ENCODE measurements at regions not wholly inside any gene's neighbourhood (a gene's known extent, or its start where the extent isn't known, plus 50 kb on each side); places are given as distances from the start of the nearest gene placed in this dataset.
"Not testable (repeated sequence)": the region's sequence is repeated elsewhere in the genome, so short reads cannot be mapped to it uniquely, and the experiment has no call there.

DNA sequence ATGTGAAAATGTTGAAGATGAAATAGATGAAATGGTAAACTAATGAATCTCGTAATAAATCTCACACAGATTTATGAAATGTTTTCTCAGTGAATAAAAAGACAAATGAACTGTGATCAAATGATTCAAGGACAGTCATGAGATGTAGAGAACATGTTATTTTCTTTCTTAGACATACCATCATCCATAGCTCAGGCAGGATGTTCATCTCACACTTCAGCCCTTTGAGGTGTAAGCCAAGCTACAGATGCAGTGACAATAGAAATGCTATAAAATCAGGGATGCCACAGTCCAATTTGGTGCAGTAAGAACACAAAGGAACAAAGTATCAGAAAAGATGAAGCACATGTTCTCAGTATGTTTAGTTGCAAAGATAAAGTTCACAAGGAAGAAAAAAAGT lies 242.7 kb upstream of the KRR1 start:
- Mint-ChIP-seq H3K27ac (no peak overlapping the region), H3K27me3 (peaks cover 10% of the 10 kb centered on the region), H3K36me3 (ENCODE audit: low read depth) (no peaks in the 10 kb centered on the region), H3K9me3 (no peaks in the 10 kb centered on the region), H3K4me1 (ENCODE audit: low read depth) (peaks cover 19% of the 10 kb centered on the region), H3K4me3 (no peak overlapping the region)

DNA sequence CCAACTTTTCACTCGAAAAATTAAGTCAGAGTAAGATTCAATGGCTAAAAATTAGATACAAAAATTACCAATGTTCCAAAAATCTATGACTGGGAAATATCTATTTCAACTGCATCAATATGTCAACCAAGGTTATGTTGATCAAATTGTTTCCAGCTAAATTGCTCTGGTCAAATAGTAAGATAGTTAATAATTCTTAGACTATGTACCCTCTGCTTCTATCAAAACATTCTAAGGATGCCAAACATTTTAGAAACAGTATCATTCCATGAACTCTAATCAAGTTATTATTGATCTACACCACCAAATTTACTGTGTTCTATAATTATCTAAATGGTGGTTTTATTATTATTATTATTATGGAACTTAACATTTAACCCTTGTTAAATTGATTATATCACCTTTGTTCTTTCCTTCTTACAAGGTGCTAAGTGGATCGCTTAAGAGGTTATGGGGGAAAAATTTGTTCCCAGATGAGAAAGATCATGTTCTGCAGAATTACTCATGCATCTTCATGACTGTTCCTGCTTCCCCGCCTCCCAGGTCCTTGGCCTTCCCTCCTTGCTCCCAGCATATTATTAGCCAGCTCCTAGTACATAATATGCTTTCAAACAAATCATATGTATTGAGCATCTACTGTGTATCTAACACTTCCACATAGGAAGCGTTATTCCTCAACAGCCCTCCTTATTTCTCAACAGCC lies 240.5 kb upstream of the KRR1 start:
- no peaks in the 10 kb centered on the region for H3K36me3 Mint-ChIP-seq (ENCODE audit: low read depth)
- no peaks in the 10 kb centered on the region for H3K27me3 Mint-ChIP-seq
- no peak overlapping the region for H3K4me3 Mint-ChIP-seq
- peaks cover 14% of the 10 kb centered on the region for H3K4me1 Mint-ChIP-seq (ENCODE audit: low read depth)
- H3K9me3 Mint-ChIP-seq, result no peaks in the 10 kb centered on the region
- H3K27ac Mint-ChIP-seq, result no peak overlapping the region

DNA sequence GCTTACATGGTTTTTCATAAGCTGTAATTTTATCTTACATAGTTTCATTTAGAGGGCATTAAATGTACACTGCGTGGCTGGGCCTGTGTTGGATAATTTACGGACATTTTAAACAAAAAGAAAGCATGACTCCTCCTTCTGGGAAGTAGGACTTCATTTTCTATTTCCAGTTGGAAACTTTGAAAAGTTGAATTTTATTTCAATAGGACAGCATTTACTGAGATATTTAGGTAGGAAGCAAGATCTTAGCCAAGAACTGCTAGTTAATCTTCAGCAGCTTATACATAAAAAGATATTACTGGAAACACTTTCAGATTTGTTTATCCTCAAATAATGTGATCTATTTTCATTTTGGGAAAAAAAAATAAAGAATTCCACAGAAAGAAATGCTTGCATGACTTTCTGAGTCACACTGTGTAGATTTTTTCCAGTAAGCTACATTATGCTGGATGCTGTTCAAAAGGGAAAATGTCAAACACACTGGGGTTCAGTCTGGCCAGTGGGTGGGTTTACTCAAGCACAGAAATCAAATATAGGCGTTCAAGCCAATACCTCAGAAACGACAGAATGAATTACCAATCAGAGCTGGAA lies 239.4 kb upstream of the KRR1 start:
- H3K4me1 Mint-ChIP-seq (ENCODE audit: low read depth), result peaks cover 14% of the 10 kb centered on the region

DNA sequence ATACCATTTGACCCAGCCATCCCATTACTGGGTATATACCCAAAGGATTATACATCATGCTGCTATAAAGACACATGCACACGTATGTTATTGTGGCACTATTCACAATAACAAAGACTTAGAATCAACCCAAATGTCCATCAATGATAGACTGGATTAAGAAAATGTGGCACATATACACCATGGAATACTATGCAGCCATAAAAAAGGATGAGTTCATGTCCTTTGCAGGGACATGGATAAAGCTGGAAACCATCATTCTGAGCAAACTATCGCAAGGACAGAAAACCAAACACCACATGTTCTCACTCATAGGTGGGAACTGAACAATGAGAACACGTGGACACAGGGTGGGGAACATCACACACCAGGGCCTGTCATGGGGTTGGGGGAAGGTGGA lies 237.6 kb upstream of the KRR1 start:
- peaks cover 18% of the 10 kb centered on the region for H3K27me3 Mint-ChIP-seq
- not testable (repeated sequence) for H3K4me3 Mint-ChIP-seq; H3K36me3 Mint-ChIP-seq (ENCODE audit: low read depth); H3K4me1 Mint-ChIP-seq (ENCODE audit: low read depth); H3K9me3 Mint-ChIP-seq; H3K27ac Mint-ChIP-seq

More for the DNA sequence above, 239.4 kb upstream of the KRR1 start:
- Mint-ChIP-seq H3K36me3 (ENCODE audit: low read depth) (no peaks in the 10 kb centered on the region), H3K27me3 (no peaks in the 10 kb centered on the region), H3K4me3 (no peak overlapping the region), H3K9me3 (no peaks in the 10 kb centered on the region), H3K27ac (no peak overlapping the region)

DNA sequence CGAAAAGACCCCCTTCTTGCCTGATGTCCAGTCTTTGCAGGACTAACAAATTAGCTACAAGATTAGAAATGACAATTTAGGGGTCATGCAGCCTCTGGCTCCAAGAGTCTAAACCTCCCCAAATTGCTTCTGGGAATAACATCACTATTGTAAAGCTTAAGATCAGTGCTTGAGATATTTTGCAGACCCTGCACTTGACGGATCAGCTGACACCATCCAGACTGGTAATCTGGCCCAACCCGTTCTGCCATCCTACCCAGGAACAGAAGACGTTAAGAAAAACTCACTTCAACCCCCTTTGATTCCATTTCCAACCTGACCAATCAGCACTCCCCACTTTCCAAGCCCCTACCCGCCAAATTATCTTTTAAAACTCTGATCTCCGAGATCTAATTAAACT lies 236.7 kb upstream of the KRR1 start:
- H3K4me1 Mint-ChIP-seq (ENCODE audit: low read depth), result peaks cover 1% of the 10 kb centered on the region
- no peak overlapping the region for H3K27ac Mint-ChIP-seq
- H3K27me3 Mint-ChIP-seq, result peaks cover 18% of the 10 kb centered on the region
- H3K9me3 Mint-ChIP-seq, result no peaks in the 10 kb centered on the region
- no peaks in the 10 kb centered on the region for H3K36me3 Mint-ChIP-seq (ENCODE audit: low read depth)
- H3K4me3 Mint-ChIP-seq, result no peak overlapping the region

DNA sequence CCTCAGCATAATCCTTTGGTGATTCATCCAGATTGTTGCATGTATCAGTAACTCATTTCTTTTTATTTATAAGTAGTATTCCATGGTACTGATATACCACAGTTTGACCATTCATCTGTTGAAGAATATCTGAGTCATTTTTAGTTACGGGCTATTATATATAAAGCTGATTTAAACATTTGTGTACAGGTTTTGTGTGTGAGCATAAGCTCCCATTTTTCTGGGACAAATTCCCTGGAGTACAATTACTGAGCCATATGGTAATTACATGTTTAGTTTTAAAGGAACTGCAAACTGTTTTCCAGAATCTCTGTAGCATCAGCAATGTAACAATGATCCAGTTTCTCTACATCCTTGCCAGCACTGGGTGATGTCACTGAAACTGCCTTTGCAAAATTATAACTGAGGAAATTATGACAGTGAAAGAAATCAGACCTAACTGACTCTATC lies 236.2 kb upstream of the KRR1 start:
- Mint-ChIP-seq H3K9me3 (no peaks in the 10 kb centered on the region), H3K4me1 (ENCODE audit: low read depth) (peaks cover 6% of the 10 kb centered on the region), H3K27ac (no peak overlapping the region), H3K4me3 (no peak overlapping the region), H3K27me3 (peaks cover 24% of the 10 kb centered on the region), H3K36me3 (ENCODE audit: low read depth) (no peaks in the 10 kb centered on the region)

DNA sequence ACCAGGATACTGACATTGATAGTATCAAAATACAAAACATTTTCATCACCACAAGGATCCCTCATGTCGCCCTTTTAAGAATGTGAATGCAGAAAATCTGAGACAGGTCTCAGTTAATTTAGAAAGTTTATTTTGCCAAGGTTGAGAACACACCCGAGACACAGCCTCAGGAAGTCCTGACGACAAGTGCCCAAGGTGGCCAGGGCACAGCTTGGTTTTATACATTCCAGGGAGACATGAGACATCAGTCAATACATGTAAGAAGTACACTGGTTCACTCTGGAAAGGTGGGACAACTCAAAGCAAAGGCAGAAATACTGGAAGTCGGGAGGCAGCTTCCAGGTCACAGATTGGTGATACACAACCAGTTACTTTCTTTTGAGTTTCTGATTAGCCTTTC lies 235.2 kb upstream of the KRR1 start:
- H3K9me3 Mint-ChIP-seq, result peaks cover 6% of the 10 kb centered on the region
- H3K4me3 Mint-ChIP-seq, result no peak overlapping the region
- H3K27ac Mint-ChIP-seq, result no peak overlapping the region
- peaks cover 34% of the 10 kb centered on the region for H3K27me3 Mint-ChIP-seq
- H3K4me1 Mint-ChIP-seq (ENCODE audit: low read depth), result peaks cover 7% of the 10 kb centered on the region
- H3K36me3 Mint-ChIP-seq (ENCODE audit: low read depth), result no peaks in the 10 kb centered on the region

DNA sequence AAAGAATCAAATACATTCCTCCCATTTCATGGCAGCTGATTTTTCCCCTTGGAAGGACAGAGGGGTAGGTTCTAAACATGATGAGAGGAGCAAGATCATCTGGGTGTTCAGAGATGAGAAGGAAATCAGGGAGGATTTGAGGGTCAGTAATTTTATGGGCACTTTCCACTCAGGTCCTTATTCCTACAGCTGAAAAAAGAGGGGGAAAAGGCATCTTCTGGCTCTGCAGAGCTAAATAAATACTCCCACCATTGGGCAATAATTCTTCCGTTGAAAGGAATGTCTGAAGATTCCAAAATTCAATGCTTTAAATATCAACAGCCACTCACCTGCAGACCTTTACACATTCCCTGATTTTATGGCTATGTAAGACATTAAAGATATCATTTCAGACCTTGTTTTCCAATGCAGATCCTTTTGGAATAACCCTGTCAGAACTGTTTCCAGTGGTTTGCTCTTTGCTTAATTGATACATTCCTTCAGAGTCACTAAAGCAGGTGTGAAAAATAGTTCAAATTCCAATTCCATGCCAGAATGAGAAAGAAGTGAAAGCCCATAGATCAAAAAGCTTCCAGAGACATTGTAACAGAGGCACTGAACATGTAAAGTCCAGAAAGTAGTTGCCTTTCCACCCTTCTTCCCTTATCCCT lies 233.3 kb upstream of the KRR1 start:
- Mint-ChIP-seq H3K4me1 (ENCODE audit: low read depth) (peaks cover 13% of the 10 kb centered on the region), H3K27ac (no peak overlapping the region), H3K36me3 (ENCODE audit: low read depth) (no peaks in the 10 kb centered on the region), H3K9me3 (peaks cover 7% of the 10 kb centered on the region), H3K4me3 (no peak overlapping the region), H3K27me3 (peaks cover 34% of the 10 kb centered on the region)

DNA sequence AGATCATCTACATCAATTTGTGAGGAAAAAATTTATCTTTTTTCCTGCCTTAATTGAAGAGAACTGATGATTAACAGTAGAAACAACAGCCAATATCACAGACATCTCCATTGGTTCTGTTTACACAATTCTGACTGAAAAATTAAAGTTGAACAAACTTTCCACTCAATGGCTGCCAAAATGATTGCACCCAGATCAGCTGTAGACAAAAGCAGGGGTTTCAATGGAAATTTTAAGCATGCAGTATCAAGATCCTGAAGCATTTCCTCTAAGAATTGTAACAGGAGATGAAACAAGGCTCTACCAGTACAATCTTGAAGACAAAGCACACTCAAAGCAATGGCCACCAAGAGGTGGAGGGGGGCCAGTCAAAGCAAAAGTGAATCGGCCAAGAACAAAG lies 231.6 kb upstream of the KRR1 start:
- H3K9me3 Mint-ChIP-seq, result peaks cover 7% of the 10 kb centered on the region
- H3K27ac Mint-ChIP-seq, result no peak overlapping the region
- peaks cover 34% of the 10 kb centered on the region for H3K27me3 Mint-ChIP-seq
- no peaks in the 10 kb centered on the region for H3K36me3 Mint-ChIP-seq (ENCODE audit: low read depth)
- no peak overlapping the region for H3K4me3 Mint-ChIP-seq
- H3K4me1 Mint-ChIP-seq (ENCODE audit: low read depth), result peaks cover 31% of the 10 kb centered on the region

DNA sequence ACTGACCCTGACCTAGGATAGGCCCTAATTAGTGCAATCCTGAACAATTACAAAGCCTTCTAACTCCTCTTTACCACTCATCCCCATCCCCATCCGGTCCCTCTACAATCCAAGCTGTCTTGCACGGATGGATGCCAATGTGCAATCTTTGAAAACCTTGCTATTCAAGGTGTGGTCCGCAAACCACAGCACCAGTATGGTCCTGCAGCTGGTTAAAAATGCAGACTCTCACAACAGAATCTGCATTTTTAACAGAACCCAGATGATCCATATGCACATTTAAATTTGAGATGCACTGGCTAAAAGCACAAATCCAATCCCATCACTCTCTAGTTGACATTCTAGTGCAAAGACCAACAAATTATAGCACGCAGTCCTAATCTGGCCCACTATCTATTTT lies 230.6 kb upstream of the KRR1 start:
- peaks cover 40% of the 10 kb centered on the region for H3K4me1 Mint-ChIP-seq (ENCODE audit: low read depth)
- H3K9me3 Mint-ChIP-seq, result peaks cover 7% of the 10 kb centered on the region
- H3K27ac Mint-ChIP-seq, result no peak overlapping the region
- H3K27me3 Mint-ChIP-seq, result peaks cover 34% of the 10 kb centered on the region
- no peak overlapping the region for H3K4me3 Mint-ChIP-seq
- H3K36me3 Mint-ChIP-seq (ENCODE audit: low read depth), result no peaks in the 10 kb centered on the region

DNA sequence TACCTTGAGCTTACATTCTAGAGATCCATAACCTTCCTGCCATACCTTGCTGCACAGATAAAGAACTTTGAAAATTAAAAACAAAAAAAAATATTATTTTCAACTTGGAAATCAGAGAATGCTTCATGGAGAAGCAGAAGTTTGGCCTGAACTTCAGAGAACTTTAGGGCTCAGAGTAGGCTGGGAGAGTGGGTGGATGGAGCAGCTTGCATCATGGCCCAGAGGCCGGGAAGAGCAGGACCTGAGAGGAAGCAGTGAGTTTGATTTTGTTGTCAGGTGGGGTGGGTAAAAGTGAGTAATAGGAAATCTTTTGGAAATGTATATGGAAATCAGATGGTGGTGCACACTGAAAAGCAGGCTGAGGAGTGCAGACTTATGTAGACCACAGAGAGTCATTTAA lies 228.5 kb upstream of the KRR1 start:
- Mint-ChIP-seq H3K9me3 (peaks cover 7% of the 10 kb centered on the region), H3K4me3 (no peak overlapping the region), H3K4me1 (ENCODE audit: low read depth) (peaks cover 40% of the 10 kb centered on the region), H3K27me3 (peaks cover 29% of the 10 kb centered on the region), H3K36me3 (ENCODE audit: low read depth) (no peaks in the 10 kb centered on the region), H3K27ac (peak overlapping the region; percentile 53)

DNA sequence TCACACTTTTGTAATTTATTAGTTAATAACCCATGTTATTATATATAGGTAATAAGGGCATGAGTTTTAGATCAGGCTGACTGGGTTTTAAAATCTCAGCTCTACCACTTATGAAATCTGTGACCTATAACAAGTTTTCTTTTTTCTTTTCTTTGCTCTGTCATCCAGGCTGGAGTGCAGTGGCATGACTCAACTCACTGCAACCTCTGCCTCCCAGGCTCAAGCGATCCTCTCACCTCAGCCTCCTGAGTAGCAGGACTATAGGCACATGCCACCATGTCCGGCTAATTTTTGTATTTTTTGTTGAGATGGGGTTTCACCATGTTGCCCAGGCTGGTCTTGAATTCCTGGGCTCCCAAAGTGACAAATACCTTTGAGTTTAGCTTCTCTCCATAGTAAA lies 227.7 kb upstream of the KRR1 start:
- not testable (repeated sequence) for H3K36me3 Mint-ChIP-seq (ENCODE audit: low read depth)

DNA sequence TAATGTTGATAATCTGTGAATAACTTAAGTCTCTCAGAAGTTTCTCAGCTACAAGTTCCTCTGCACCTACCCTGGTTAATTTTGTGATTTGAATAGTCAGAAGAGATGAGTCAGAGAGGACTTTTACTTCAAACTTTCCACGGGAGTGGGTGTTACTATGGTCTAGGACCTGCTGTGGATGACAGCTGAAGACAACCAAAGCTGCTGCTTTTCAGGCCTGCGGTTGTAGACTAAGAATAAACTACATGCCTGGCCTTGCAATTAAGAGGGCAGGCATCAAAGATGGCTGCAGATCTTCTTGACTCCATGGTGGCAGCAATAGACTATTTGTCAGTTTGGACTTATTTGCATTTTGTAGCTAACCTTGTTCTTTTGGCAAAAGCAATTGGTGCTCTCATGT lies 227.1 kb upstream of the KRR1 start:
- Mint-ChIP-seq H3K27ac (peak overlapping the region; percentile 46), H3K4me1 (ENCODE audit: low read depth) (peaks cover 40% of the 10 kb centered on the region), H3K27me3 (peaks cover 23% of the 10 kb centered on the region), H3K9me3 (peaks cover 7% of the 10 kb centered on the region), H3K36me3 (ENCODE audit: low read depth) (no peaks in the 10 kb centered on the region), H3K4me3 (no peak overlapping the region)

More for the DNA sequence above, 227.7 kb upstream of the KRR1 start:
- H3K9me3 Mint-ChIP-seq, H3K4me3 Mint-ChIP-seq: not testable (repeated sequence)
- Mint-ChIP-seq H3K27me3 (peaks cover 25% of the 10 kb centered on the region), H3K27ac (peak overlapping the region; percentile 50), H3K4me1 (ENCODE audit: low read depth) (peaks cover 40% of the 10 kb centered on the region)

DNA sequence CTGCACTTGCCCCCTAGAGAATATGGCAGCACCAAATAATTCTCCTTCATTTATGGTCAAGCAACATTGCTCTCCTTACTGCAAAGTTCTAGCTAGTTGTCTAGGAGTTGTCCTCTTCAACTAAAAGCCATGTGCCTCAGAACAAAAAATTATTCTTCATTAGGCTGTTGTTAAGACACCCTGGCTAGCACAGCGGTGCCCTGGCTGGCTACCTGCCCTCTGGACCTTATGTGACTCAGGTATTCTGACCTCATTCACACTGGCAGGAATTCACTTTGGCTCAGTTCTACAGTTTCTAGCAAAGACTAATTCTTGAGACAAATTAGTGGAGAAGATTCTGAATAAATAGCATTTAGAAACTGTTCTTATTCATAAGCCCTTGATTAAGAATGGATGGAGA lies 224.4 kb upstream of the KRR1 start:
- H3K27ac Mint-ChIP-seq, result no peak overlapping the region
- no peaks in the 10 kb centered on the region for H3K36me3 Mint-ChIP-seq (ENCODE audit: low read depth)
- peaks cover 33% of the 10 kb centered on the region for H3K4me1 Mint-ChIP-seq (ENCODE audit: low read depth)
- H3K9me3 Mint-ChIP-seq, result no peaks in the 10 kb centered on the region
- no peak overlapping the region for H3K4me3 Mint-ChIP-seq
- H3K27me3 Mint-ChIP-seq, result peaks cover 10% of the 10 kb centered on the region

DNA sequence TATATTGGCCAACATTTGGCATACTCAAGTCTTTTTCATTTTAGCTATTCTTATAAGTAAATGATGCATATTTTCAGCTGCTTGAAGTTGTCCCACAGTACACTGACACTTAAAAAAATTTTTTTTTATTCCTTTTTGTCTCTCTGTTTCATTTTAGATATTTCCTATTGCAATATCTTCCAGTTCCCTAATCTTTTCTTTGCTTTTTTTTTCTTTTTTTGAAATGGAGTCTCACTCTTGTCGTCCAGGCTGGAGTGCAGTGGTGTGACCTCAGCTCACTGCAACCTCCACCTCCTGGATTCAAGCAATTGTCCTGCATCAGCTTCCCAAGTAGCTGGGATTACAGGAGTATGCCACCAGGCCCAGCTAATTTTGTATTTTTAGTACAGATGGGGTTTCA lies 217.4 kb upstream of the KRR1 start:
- Mint-ChIP-seq H3K36me3 (ENCODE audit: low read depth) (no peaks in the 10 kb centered on the region), H3K27me3 (peaks cover 10% of the 10 kb centered on the region), H3K9me3 (no peaks in the 10 kb centered on the region), H3K4me1 (ENCODE audit: low read depth) (no peaks in the 10 kb centered on the region), H3K27ac (no peak overlapping the region), H3K4me3 (no peak overlapping the region)

All from stimulated activated naive CD8-positive, alpha-beta T cell treated with anti-CD3 and anti-CD28 coated beads, Interleukin-15, Interleukin-2, amounts not matched to agents 100 ng/mL and 50 ng/mL, for 24 hours (primary cell).